Caki2 (cell line): ENCODE measurements at regions not wholly inside any gene's neighbourhood (a gene's known extent, or its start where the extent isn't known, plus 50 kb on each side); places are given as distances from the start of the nearest gene placed in this dataset.
"Not testable (repeated sequence)": the region's sequence is repeated elsewhere in the genome, so short reads cannot be mapped to it uniquely, and the experiment has no call there.

Experiments
- DNase-seq: peaks from one replicate; pipeline ENCODE4 v3.0.0-alpha.2; 2015; ENCODE audit warnings: low read depth
- in situ Hi-C: cut with HindIII; loops from 2 replicates; pipeline ENCODE4 v1.10.0; 2016; ENCODE audit warnings: low sequenced_read_pairs, low pct_unique_long_range_greater_than_20kb, mixed read lengths

- DNase-seq = no peak
- in situ Hi-C loops = no loop called here
Observed at GRCh38 chr4:52204921-52205320, 153.8 kb downstream of the SPATA18 start.

- in situ Hi-C loops, DNase-seq: not testable (repeated sequence)
Observed at GRCh38 chr4:52207146-52207545, 156.0 kb downstream of the SPATA18 start.

- no peak for DNase-seq
- in situ Hi-C loops = no loop called here
Observed at GRCh38 chr4:52212702-52213101, 161.6 kb downstream of the SPATA18 start.

- in situ Hi-C loops = no loop called here
Observed at GRCh38 chr4:52231526-52231925, 180.4 kb downstream of the SPATA18 start.

GRCh38 chr4:52234561-52235440 is 183.7 kb downstream of the SPATA18 start:
- in situ Hi-C loops = no loop called here
- peak; percentile 15 for DNase-seq

More at GRCh38 chr4:52231526-52231925, 180.4 kb downstream of the SPATA18 start:
- DNase-seq = no peak

GRCh38 chr4:52235552-52236201 is 184.6 kb downstream of the SPATA18 start:
- no peak for DNase-seq
- in situ Hi-C loops = no loop called here

GRCh38 chr4:52241916-52242315 is 190.8 kb downstream of the SPATA18 start:
- in situ Hi-C loops = no loop called here
- DNase-seq = no peak

- in situ Hi-C loops = no loop called here
- no peak for DNase-seq
Observed at GRCh38 chr4:52243367-52243766, 192.3 kb downstream of the SPATA18 start.

- DNase-seq = no peak
- in situ Hi-C loops = no loop called here
Observed at GRCh38 chr4:52244103-52244775, 193.1 kb downstream of the SPATA18 start.

- no peak for DNase-seq
- in situ Hi-C loops = no loop called here
Observed at GRCh38 chr4:52244848-52245247, 193.7 kb downstream of the SPATA18 start.

- in situ Hi-C loops = no loop called here
- no peak for DNase-seq
Observed at GRCh38 chr4:52246827-52247226, 195.7 kb downstream of the SPATA18 start.

GRCh38 chr4:52247941-52248340 is 196.8 kb downstream of the SPATA18 start:
- DNase-seq = no peak
- in situ Hi-C loops = no loop called here

- no peak for DNase-seq
- in situ Hi-C loops = no loop called here
Observed at GRCh38 chr4:52248820-52249219, 197.7 kb downstream of the SPATA18 start.

- in situ Hi-C loops = no loop called here
- DNase-seq = no peak
Observed at GRCh38 chr4:52249581-52249980, 198.5 kb downstream of the SPATA18 start.

GRCh38 chr4:52250154-52250553 is 199.1 kb downstream of the SPATA18 start:
- no peak for DNase-seq
- in situ Hi-C loops = no loop called here

GRCh38 chr4:52251864-52252263 is 200.8 kb downstream of the SPATA18 start:
- DNase-seq = no peak
- in situ Hi-C loops = no loop called here

- in situ Hi-C loops = no loop called here
- no peak for DNase-seq
Observed at GRCh38 chr4:52253025-52253424, 201.9 kb downstream of the SPATA18 start.

- no peak for DNase-seq
- in situ Hi-C loops = no loop called here
Observed at GRCh38 chr4:52256522-52256921, 205.4 kb downstream of the SPATA18 start.

- in situ Hi-C loops = no loop called here
- DNase-seq = no peak
Observed at GRCh38 chr4:52259978-52260377, 208.9 kb downstream of the SPATA18 start.
